Lower leg skin (tissue), 3 donors: ENCODE measurements at regions not wholly inside any gene's neighbourhood (a gene's known extent, or its start where the extent isn't known, plus 50 kb on each side); places are given as distances from the start of the nearest gene placed in this dataset.
"Not testable (repeated sequence)": the region's sequence is repeated elsewhere in the genome, so short reads cannot be mapped to it uniquely, and the experiment has no call there.

Experiments
- CTCF ChIP-seq, 3 donors: fragments of 450-650 bp; IDR thresholded peaks; one replicate each; pipeline ENCODE4 v1.5.1; 2016; ENCODE audit warnings: antibody characterized with exemption in 3 of 3, mild to moderate bottlenecking in 3 of 3, moderate library complexity in 2 of 3
- POLR2A ChIP-seq, 2 donors: fragments of 450-650 bp; IDR thresholded peaks; one replicate each; pipeline ENCODE4 v1.6.1; 2016 to 2017; ENCODE audit warnings: antibody characterized with exemption in 2 of 2, mild to moderate bottlenecking in 1 of 2, moderate library complexity in 1 of 2

- not testable (repeated sequence) for TF ChIP-seq CTCF, POLR2A (IDR thresholded peaks at IDR 0.05)
Observed at GRCh38 chr16:7229433-7230218, 103.0 kb upstream of the RBFOX1 start.
